HepG2 (cell line): ENCODE measurements at regions not wholly inside any gene's neighbourhood (a gene's known extent, or its start where the extent isn't known, plus 50 kb on each side); places are given as distances from the start of the nearest gene placed in this dataset.

Source experiments
- ATAC-seq: fragments of 200-7000 bp; cut with Tn5 transposase; 3 replicates; pipeline ENCODE4 v1.9.1; 2020; ENCODE audit warnings: mild to moderate bottlenecking, moderate library complexity
- BruUV-seq: library from RNA; stranded (reverse); fragments of 400-500 nt; replicated peaks from 2 replicates; lab custom pipeline; 2021; lab: Mats Ljungman, UMichigan
- CTCF ChIA-PET: fragments of 300-600 bp; formaldehyde crosslinking; extraction: SDS; loops from one replicate; lab custom pipeline; 2021; ENCODE audit warnings: low total read pairs, inconsistent platforms, low intra/inter-chr PET ratio; lab: Yijun Ruan, JAX
- POLR2A ChIA-PET: fragments of 350-600 bp; sonication (Branson Sonifier 250); formaldehyde crosslinking; loops from one replicate; lab custom pipeline; 2020; ENCODE audit warnings: antibody characterized with exemption, inconsistent platforms; lab: Yijun Ruan, JAX
- DNase-seq: peaks from one replicate; pipeline ENCODE4 v3.0.0-alpha.2; 2015; ENCODE audit warnings: low spot score
- FAIRE-seq: peaks from 3 replicates; lab custom pipeline; 2011; peaks lifted over from hg19 to GRCh38; lab: Jason Lieb, UNC
- H2AFZ ChIP-seq: one replicate; pipeline ENCODE4 v1.6.1; 2011; ENCODE audit warnings: low read length, inconsistent platforms
- H3K27ac ChIP-seq: fragments of 300-600 bp; 3 replicates; pipeline ENCODE4 v1.8.0; 2011; ENCODE audit warnings: mixed run types, mild to moderate bottlenecking, mixed read lengths, low read length, inconsistent platforms; ENCODE audit not compliant: insufficient read depth; ENCODE audit errors: extremely low read length
- H3K27me3 ChIP-seq, 2 experiments: fragments of 200-600 bp in 1 of 2; 2 replicates in 1 of 2; 3 replicates in 1 of 2; pipeline versions ENCODE4 v1.6.0 to v1.8.0; 2011; ENCODE audit warnings: low read length in 2 of 2, mild to moderate bottlenecking in 2 of 2, moderate library complexity in 2 of 2, inconsistent platforms in 1 of 2; ENCODE audit not compliant: insufficient read depth in 2 of 2, control insufficient read depth in 1 of 2
- H3K36me3 ChIP-seq, 2 experiments: fragments of 200-600 bp in 1 of 2; replicated peaks in 1 of 2; 2 replicates in 1 of 2; 3 replicates in 1 of 2; pipeline versions ENCODE4 v1.5.1 to v1.8.0; 2011; ENCODE audit warnings: low read length in 2 of 2, inconsistent platforms in 1 of 2; ENCODE audit not compliant: insufficient read depth in 2 of 2, control insufficient read depth in 1 of 2
- H3K4me1 ChIP-seq: 2 replicates; pipeline ENCODE4 v1.5.1; 2012; ENCODE audit warnings: low read length, inconsistent platforms; ENCODE audit not compliant: insufficient read depth
- H3K4me2 ChIP-seq: 2 replicates; pipeline ENCODE4 v1.6.0; 2011; ENCODE audit warnings: low read depth, low read length, inconsistent platforms
- H3K4me3 ChIP-seq, 3 experiments: fragments of 200-600 bp in 1 of 3; sonication (generic), shearing (Covaris generic) in 1 of 3; replicated peaks in 1 of 3; 2 replicates each; pipeline ENCODE4 v1.5.1; 2011 to 2016; ENCODE audit warnings: low read length in 3 of 3, inconsistent platforms in 2 of 3, low read depth in 2 of 3, mild to moderate bottlenecking in 2 of 3, control low read depth in 1 of 3, mixed read lengths in 1 of 3; ENCODE audit not compliant: insufficient read depth in 1 of 3
- H3K79me2 ChIP-seq: one replicate; pipeline ENCODE4 v1.6.1; 2011; ENCODE audit warnings: low read length, inconsistent platforms; ENCODE audit not compliant: insufficient read depth
- H3K9ac ChIP-seq: 2 replicates; pipeline ENCODE4 v1.6.0; 2011; ENCODE audit warnings: mild to moderate bottlenecking, low read depth, low read length, inconsistent platforms; ENCODE audit not compliant: insufficient read depth
- H3K9me3 ChIP-seq: 2 replicates; pipeline ENCODE4 v1.5.1; 2012; ENCODE audit warnings: mild to moderate bottlenecking, low read length
- H4K20me1 ChIP-seq: 2 replicates; pipeline ENCODE4 v1.6.0; 2011; ENCODE audit warnings: inconsistent platforms, mild to moderate bottlenecking, low read length, moderate library complexity; ENCODE audit not compliant: insufficient read depth
- NR2F1 ChIP-seq, 2 experiments: fragments of 450-650 bp in 1 of 2; formaldehyde crosslinking in 1 of 2; IDR thresholded peaks; 2 replicates each; pipeline versions ENCODE4 v1.5.0 to v1.6.1; 2016 to 2020; ENCODE audit warnings: mild to moderate bottlenecking in 1 of 2, missing compliant biosample characterization in 1 of 2, missing genetic modification reagents in 1 of 2, moderate library complexity in 1 of 2
- PAX8 ChIP-seq: sonication (generic); formaldehyde crosslinking; IDR thresholded peaks from 2 replicates; pipeline ENCODE4 v1.8.0; 2022; ENCODE audit warnings: mild to moderate bottlenecking, missing genetic modification reagents, borderline replicate concordance
- ZFY ChIP-seq: sonication (generic); formaldehyde crosslinking; IDR thresholded peaks from 2 replicates; pipeline ENCODE4 v1.4.0; 2020; ENCODE audit warnings: missing genetic modification reagents
- ZKSCAN5 ChIP-seq: sonication (generic); formaldehyde crosslinking; IDR thresholded peaks from 2 replicates; pipeline ENCODE4 v1.5.1; 2020; ENCODE audit warnings: mild to moderate bottlenecking, missing genetic modification reagents
- ZMAT3 ChIP-seq: sonication (generic); formaldehyde crosslinking; conservative IDR thresholded peaks from 2 replicates; pipeline ENCODE4 v1.7.0; 2021; ENCODE audit warnings: missing genetic modification reagents
- ZNF282 ChIP-seq: fragments of 450-650 bp; IDR thresholded peaks from 2 replicates; pipeline ENCODE4 v1.6.1; 2018; ENCODE audit not compliant: partially characterized antibody
- WGBS: methylation state at CpG from one replicate; pipeline ENCODE4 v1.1.6; 2017; ENCODE audit warnings: low lambda C conversion rate; 5-methylcytosine and 5-hydroxymethylcytosine counted together
- in situ Hi-C: cut with HindIII; loops from 2 replicates; pipeline ENCODE4 v1.10.0; 2017; ENCODE audit warnings: low pct_unique_long_range_greater_than_20kb; ENCODE audit not compliant: extremely low pct_ligation_motif_present
- intact Hi-C: fragments of 100-400 bp; cut with micrococcal nuclease; formaldehyde crosslinking; loops from one replicate; pipeline ENCODE4 v1.10.0; 2022; ENCODE audit not compliant: unreplicated experiment

DNA sequence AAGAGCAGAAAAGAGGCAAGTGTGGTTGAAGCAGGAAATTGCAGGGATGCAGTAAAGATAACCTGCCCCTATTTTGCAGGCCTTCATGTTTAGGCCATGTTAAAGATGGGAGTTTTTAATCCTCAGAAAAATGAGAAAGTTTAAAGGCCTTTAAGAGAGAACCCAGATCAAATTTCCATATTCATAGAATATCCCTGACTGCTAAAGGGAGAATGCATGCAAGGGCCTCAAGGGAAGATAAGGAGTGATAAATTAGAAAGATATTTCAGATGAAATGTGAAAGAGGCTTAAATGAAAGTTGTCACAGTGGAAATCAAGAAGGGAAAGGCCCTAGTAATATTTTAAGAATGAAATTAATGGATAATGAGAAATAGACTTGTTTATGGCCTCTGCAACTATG, 292.1 kb downstream of the SATB1 start:
- Histone ChIP-seq H3K4me3 (no peak overlapping the region), H3K9ac (no peak overlapping the region), H3K4me1 (no peaks in the 10 kb centered on the region), H3K27ac (no peak overlapping the region), H4K20me1 (no peaks in the 10 kb centered on the region), H3K9me3 (no peaks in the 10 kb centered on the region), H3K79me2 (no peaks in the 10 kb centered on the region), H2AFZ (no peak overlapping the region), H3K4me2 (no peak overlapping the region), H3K36me3 (no peaks in the 10 kb centered on the region), H3K27me3 (no peaks in the 10 kb centered on the region)
- intact Hi-C loops (no loop called here), in situ Hi-C loops (no loop called here)
- ChIA-PET CTCF (no interaction called here), POLR2A (no interaction called here)
- TF ChIP-seq PAX8 (CRISPR knock-in tag): no peak
- TF ChIP-seq ZFY (CRISPR knock-in tag): no peak
- TF ChIP-seq ZNF282: no peak
- TF ChIP-seq ZKSCAN5: no peak
- no peak for TF ChIP-seq ZMAT3 (CRISPR knock-in tag)
- no peak for DNase-seq
- no TSS peak for BruUV-seq
- no peak for FAIRE-seq
- no peak for ATAC-seq

DNA sequence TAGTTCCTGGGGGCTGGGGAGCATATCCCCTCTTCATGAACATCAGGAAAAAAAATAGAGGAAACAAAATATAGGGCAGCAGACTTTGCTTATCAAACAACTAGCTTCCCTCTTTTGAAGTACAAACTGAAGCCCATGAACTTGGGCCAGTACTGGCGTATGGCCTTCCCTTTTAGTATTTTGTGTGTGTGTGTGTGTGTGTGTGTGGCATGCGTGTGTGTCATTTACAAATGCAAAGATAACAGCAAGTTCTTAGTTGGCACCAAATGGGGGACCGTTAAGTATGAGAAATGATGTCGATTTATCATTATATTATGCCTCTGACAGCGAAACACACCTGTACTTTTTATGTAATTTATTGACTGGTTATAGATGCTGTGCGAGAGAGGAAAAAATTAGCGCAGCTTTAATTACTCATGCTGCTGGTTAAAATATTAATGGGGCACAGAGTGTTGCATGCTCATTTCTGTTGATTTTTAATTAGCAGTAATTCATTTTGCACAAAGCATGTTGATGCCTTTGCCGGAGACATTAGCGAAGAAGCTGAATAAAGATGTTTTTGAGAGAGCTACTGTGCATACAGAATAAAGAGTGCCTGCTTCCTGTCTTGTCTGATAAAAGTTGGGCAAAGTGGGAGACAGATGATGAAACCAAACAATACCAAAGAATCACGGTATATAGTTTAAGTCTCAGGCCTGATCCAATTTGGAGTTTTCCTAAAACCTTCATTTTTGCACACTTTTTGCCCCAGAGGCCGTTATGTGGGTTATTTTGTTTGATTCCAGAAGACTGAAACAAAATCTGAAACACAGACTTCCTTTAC, 297.1 kb downstream of the SATB1 start:
- H3K36me3 ChIP-seq: no peaks in the 10 kb centered on the region
- H3K27ac ChIP-seq: no peak overlapping the region
- no peak overlapping the region for H3K9ac ChIP-seq
- TF ChIP-seq NR2F1 (CRISPR knock-in tag; IDR thresholded peaks at IDR 0.05): no peak
- H4K20me1 ChIP-seq: no peaks in the 10 kb centered on the region
- no peaks in the 10 kb centered on the region for H3K9me3 ChIP-seq
- no peak overlapping the region for H2AFZ ChIP-seq
- no TSS peak for BruUV-seq
- ChIA-PET CTCF (no interaction called here), POLR2A (no interaction called here)
- no peaks in the 10 kb centered on the region for H3K27me3 ChIP-seq
- in situ Hi-C loops: no loop called here
- ATAC-seq: no peak
- intact Hi-C loops: no loop called here
- H3K79me2 ChIP-seq: no peaks in the 10 kb centered on the region
- H3K4me3 ChIP-seq: no peak overlapping the region
- FAIRE-seq: no peak
- 17% methylated on average over 11 of the region's 11 CpGs for WGBS
- no peak overlapping the region for H3K4me2 ChIP-seq
- no peak for DNase-seq
- no peaks in the 10 kb centered on the region for H3K4me1 ChIP-seq
